RWPE1 (cell line): ENCODE measurements at regions not wholly inside any gene's neighbourhood (a gene's known extent, or its start where the extent isn't known, plus 50 kb on each side); places are given as distances from the start of the nearest gene placed in this dataset.
"Not testable (repeated sequence)": the region's sequence is repeated elsewhere in the genome, so short reads cannot be mapped to it uniquely, and the experiment has no call there.

ENCODE experiments used
- CTCF ChIA-PET: fragments of 350-600 bp; sonication (Branson Sonifier 250); formaldehyde crosslinking; extraction: SDS; loops from one replicate; lab custom pipeline; 2021; lab: Yijun Ruan, JAX
- POLR2A ChIA-PET: fragments of 400-600 bp; formaldehyde crosslinking; extraction: SDS; loops from one replicate; lab custom pipeline; 2020; ENCODE audit warnings: antibody characterized with exemption; ENCODE audit not compliant: low non-redundant PET; lab: Yijun Ruan, JAX
- DNase-seq: peaks from one replicate; pipeline ENCODE4 v3.0.0; 2012; ENCODE audit warnings: low spot score
- H3K27ac ChIP-seq: fragments of 450-650 bp; 2 replicates; pipeline ENCODE4 v1.5.1; 2017
- TF ChIP-seq, protein P1 (sequence below): fragments of 450-650 bp; conservative IDR thresholded peaks from 2 replicates; pipeline ENCODE4 v1.5.1; 2017; ENCODE audit warnings: low read depth, mild to moderate bottlenecking

DNA sequence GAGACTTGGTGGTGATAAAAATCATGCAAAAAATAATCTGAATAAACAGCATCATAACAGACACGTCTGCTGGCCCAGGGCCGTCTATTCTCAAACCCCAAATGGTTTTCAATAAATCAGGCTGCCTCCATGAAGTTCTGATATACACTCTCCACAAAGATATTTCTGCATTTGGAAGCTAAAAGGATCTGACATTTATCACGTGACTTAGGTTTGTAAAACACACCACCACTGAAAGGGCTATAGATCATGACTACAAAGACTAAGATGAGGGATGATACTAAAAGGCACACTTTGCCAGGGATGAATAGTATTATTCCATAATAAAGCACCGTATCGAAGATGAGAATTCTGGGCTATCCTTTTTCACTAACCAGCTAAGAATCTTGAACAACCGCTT lies 67.6 kb upstream of the ADAMTS18 start:
- ChIA-PET POLR2A (no interaction called here), CTCF (interaction anchor here (1.6 kb wide), 1 partner anchor 17 kb away, joined by 4 read pairs; no protein-coding TSS in a partner anchor)
- DNase-seq, result no peak
- TF ChIP-seq, protein P1, sequence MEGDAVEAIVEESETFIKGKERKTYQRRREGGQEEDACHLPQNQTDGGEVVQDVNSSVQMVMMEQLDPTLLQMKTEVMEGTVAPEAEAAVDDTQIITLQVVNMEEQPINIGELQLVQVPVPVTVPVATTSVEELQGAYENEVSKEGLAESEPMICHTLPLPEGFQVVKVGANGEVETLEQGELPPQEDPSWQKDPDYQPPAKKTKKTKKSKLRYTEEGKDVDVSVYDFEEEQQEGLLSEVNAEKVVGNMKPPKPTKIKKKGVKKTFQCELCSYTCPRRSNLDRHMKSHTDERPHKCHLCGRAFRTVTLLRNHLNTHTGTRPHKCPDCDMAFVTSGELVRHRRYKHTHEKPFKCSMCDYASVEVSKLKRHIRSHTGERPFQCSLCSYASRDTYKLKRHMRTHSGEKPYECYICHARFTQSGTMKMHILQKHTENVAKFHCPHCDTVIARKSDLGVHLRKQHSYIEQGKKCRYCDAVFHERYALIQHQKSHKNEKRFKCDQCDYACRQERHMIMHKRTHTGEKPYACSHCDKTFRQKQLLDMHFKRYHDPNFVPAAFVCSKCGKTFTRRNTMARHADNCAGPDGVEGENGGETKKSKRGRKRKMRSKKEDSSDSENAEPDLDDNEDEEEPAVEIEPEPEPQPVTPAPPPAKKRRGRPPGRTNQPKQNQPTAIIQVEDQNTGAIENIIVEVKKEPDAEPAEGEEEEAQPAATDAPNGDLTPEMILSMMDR, result no peak
- H3K27ac ChIP-seq, result no peak overlapping the region

DNA sequence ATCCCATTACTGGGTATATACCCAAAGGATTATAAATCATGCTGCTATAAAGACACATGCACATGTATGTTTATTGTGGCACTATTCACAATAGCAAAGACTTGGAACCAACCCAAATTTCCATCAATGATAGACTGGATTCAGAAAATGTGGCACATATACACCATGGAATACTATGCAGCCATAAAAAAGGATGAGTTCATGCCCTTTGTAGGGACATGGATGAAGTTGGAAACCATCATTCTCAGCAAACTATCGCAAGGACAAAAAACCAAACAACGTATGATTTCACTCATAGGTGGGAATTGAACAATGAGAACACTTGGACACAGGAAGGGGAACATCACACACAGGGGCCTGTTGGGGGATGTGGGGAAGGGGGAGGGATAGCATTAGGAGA lies 71.7 kb upstream of the ADAMTS18 start:
- H3K27ac ChIP-seq, POLR2A ChIA-PET, DNase-seq, CTCF ChIA-PET: not testable (repeated sequence)

DNA sequence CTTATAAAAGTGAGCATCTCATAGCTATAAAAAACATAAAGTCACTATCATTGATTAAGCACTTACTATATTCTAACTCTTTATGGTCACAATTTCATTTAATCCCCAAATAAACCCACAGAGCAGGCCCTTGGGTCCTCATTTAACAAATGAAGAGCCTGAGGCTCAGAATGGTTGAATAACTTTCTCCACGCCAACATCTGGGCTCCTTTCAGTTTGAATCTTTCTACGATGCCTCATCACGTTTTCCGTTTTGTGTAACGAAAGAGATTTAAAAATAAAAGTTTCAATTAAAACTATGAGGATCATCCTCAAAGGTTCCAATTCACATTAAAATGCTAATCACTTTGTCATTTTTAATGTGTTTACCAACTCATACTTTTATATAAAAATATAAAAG lies 74.2 kb upstream of the ADAMTS18 start:
- no peak for DNase-seq
- TF ChIP-seq, protein P1, result no peak
- CTCF ChIA-PET, result no interaction called here
- no peak overlapping the region for H3K27ac ChIP-seq
- POLR2A ChIA-PET, result no interaction called here

DNA sequence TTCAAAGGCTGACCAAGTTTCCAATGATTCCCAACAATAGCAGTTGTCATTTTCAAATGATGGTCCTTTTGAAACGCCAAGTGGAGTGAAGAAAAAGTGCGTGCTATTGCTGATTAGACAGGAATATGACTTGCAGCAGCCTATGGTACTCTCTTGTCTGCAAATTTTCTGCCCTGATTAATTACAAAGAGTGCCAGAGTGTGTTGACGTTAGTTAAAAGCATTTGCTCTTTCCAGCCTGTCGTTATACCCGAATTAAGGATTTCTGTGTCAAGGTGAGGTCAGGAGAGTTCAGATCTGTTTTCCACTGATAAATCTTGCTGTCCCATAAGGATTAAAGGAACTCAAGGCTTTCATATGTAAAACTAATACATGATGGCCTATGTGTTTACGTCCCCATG lies 75.0 kb upstream of the ADAMTS18 start:
- TF ChIP-seq, protein P1, result no peak
- no peak for DNase-seq
- H3K27ac ChIP-seq, result no peak overlapping the region
- ChIA-PET CTCF (no interaction called here), POLR2A (no interaction called here)

DNA sequence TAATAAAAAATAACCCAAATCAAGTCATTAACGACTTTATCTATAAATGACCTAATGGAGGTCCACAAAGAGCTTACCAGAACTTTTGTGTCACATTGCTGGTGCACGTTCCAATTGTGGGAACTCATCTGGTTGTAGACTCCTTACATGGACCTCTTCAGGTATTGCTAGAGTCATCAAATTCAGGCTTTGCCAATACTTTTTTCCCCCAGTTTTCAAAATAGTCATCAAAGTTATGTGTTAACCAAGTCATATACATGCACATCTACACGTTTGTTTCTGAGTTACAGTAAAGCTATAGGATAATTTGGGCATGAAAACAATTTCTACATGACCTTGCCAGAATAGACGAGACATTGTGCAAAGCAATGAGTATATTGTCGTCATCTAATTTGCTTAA lies 76.2 kb upstream of the ADAMTS18 start:
- TF ChIP-seq, protein P1, result no peak
- no peak for DNase-seq
- CTCF ChIA-PET, result no interaction called here
- no peak overlapping the region for H3K27ac ChIP-seq
- POLR2A ChIA-PET, result no interaction called here

DNA sequence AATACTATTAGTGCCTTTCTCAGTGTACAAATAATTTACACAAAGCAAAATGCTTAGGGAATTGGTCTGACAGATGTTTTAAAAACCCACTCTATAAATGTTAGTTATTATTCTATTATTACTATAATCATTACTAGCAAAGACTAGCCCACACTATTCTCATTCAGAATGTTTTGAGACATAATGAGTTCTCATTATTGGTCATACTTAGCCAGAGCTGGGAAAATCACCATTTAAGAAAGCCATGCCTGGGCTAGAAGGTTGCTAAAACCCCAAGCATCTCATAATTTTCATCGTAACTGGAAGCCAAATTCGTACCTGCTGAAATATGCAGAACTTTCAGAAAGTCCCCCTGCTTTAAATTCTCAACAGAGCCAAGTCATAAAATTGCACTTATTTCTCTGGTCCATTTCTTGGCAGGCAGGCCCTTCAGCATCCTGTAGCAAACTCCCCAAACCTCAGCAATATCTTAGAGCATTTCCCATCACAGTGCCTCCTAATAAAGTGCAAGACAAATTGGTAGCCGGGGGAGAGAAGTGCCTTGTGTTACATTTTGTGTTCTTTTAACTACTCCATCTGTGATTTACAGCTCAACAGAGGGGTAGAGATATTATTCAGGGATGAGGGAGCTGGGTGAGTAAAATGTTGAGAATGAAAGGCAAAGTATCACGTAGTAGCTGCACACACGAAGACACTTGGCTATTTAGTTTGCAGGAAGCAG lies 79.8 kb upstream of the ADAMTS18 start:
- no peak overlapping the region for H3K27ac ChIP-seq
- ChIA-PET CTCF (no interaction called here), POLR2A (no interaction called here)
- no peak for DNase-seq
- TF ChIP-seq, protein P1, result no peak

DNA sequence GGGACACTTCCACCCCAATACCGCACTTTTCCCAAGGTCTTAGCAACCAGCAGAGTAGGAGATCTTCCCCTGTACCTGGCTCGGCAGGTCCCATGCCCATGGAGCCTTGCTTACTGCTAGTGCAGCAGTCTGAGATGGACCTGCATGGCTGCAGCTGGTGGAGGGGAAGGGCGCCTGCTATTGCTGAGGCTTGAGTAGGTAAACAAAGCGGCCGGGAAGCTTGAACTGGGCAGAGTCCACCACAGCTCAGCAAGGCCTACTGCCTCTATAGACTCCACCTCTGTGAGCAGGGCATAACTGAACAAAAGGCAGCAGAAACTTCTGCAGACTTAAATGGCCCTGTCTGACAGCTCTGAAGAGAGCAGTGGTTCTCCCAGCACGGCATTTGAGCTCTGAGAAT lies 90.4 kb upstream of the ADAMTS18 start:
- H3K27ac ChIP-seq, CTCF ChIA-PET, POLR2A ChIA-PET, DNase-seq: not testable (repeated sequence)
